GM12878 (cell line): ENCODE measurements at regions not wholly inside any gene's neighbourhood (a gene's known extent, or its start where the extent isn't known, plus 50 kb on each side); places are given as distances from the start of the nearest gene placed in this dataset.

ENCODE experiments used
- ATF7 ChIP-seq: fragments of 450-650 bp; IDR thresholded peaks from 2 replicates; pipeline ENCODE4 v1.6.1; 2016; ENCODE audit warnings: low read depth, mild to moderate bottlenecking
- CTCF ChIP-seq, 3 experiments: IDR thresholded peaks in 2 of 3; conservative IDR thresholded peaks in 1 of 3; 2 replicates each; pipeline ENCODE4 v1.5.1; 2011; ENCODE audit warnings: low read depth in 3 of 3, low read length in 3 of 3, mild to moderate bottlenecking in 3 of 3, control low read depth in 2 of 3, moderate library complexity in 2 of 3, inconsistent platforms in 1 of 3, mixed read lengths in 1 of 3; ENCODE audit not compliant: control insufficient read depth in 2 of 3, insufficient read depth in 1 of 3; ENCODE audit errors: extremely low read depth in 1 of 3
- CUX1 ChIP-seq: IDR thresholded peaks from 2 replicates; pipeline ENCODE4 v1.6.1; 2012; ENCODE audit warnings: improper control_type of control experiment, low read depth, low read length; ENCODE audit not compliant: insufficient replicate concordance
- EP300 ChIP-seq, 2 experiments: fragments of 150-350 bp in 1 of 2; IDR thresholded peaks; 2 replicates each; pipeline ENCODE4 v1.6.1; 2011 to 2012; ENCODE audit warnings: low read depth in 2 of 2, low read length in 2 of 2, borderline replicate concordance in 1 of 2, improper control_type of control experiment in 1 of 2, inconsistent platforms in 1 of 2; ENCODE audit not compliant: control insufficient read depth in 1 of 2
- EZH2 ChIP-seq: IDR thresholded peaks from 2 replicates; pipeline ENCODE4 v1.6.1; 2012; ENCODE audit warnings: low read depth, mild to moderate bottlenecking, control low read depth, inconsistent platforms, low read length, borderline replicate concordance; ENCODE audit not compliant: control insufficient read depth
- PKNOX1 ChIP-seq: fragments of 450-650 bp; IDR thresholded peaks from 2 replicates; pipeline ENCODE4 v1.6.1; 2016; ENCODE audit warnings: mild to moderate bottlenecking
- REST ChIP-seq: IDR thresholded peaks from 2 replicates; pipeline ENCODE4 v1.6.1; 2012; ENCODE audit warnings: mild to moderate bottlenecking, low read depth, low read length

GRCh38 chr6:153442096-153442495 is 311.0 kb upstream of the RGS17 start:
- TF ChIP-seq PKNOX1, result no peak
- TF ChIP-seq REST, result no peak
- TF ChIP-seq EP300 (IDR thresholded peaks at IDR 0.05; ENCODE audit: borderline replicate concordance in 1 of 2, control insufficient read depth in 1 of 2, low read depth in 2 of 2, low read length in 2 of 2), result no peak
- TF ChIP-seq CTCF (IDR thresholded peaks at IDR 0.05 in 2 of 3, conservative IDR thresholded peaks at IDR 0.05 in 1 of 3; ENCODE audit: control insufficient read depth in 2 of 3, extremely low read depth in 1 of 3, insufficient read depth in 1 of 3, low read depth in 3 of 3, low read length in 3 of 3), result no peak
- no peak for TF ChIP-seq EZH2
- TF ChIP-seq CUX1, result no peak
- TF ChIP-seq ATF7, result no peak
